Activated CD4-positive, alpha-beta T cell treated with anti-CD3 and anti-CD28 coated beads for 36 hours (primary cell): ENCODE measurements at regions not wholly inside any gene's neighbourhood (a gene's known extent, or its start where the extent isn't known, plus 50 kb on each side); places are given as distances from the start of the nearest gene placed in this dataset.

Experiments used
- ATAC-seq: fragments of 200-7000 bp; cut with Tn5 transposase; one replicate; pipeline ENCODE4 v1.10.0; 2021; ENCODE audit warnings: mild to moderate bottlenecking, moderate library complexity
- CTCF ChIA-PET: fragments of 350-600 bp; sonication (Branson Sonifier 250); formaldehyde crosslinking; loops from one replicate; lab custom pipeline; 2021; ENCODE audit warnings: antibody characterized with exemption; lab: Charles Lee
- POLR2A ChIA-PET: fragments of 350-600 bp; sonication (Branson Sonifier 250); formaldehyde crosslinking; loops from one replicate; lab custom pipeline; 2021; ENCODE audit warnings: antibody characterized with exemption, inconsistent platforms; lab: Charles Lee
- DNase-seq: peaks from one replicate; pipeline ENCODE4 v3.0.0-alpha.2; 2020
- H3K27ac Mint-ChIP-seq: one replicate; pipeline ENCODE4 v1.8.0; 2021; ENCODE audit warnings: mixed read lengths
- H3K27me3 Mint-ChIP-seq: one replicate; pipeline ENCODE4 v1.8.0; 2021; ENCODE audit warnings: mixed read lengths
- H3K36me3 Mint-ChIP-seq: one replicate; pipeline ENCODE4 v1.8.0; 2021; ENCODE audit warnings: low read depth, mixed read lengths
- H3K4me1 Mint-ChIP-seq: one replicate; pipeline ENCODE4 v1.8.0; 2021; ENCODE audit warnings: mixed read lengths
- H3K4me3 Mint-ChIP-seq: one replicate; pipeline ENCODE4 v1.8.0; 2021; ENCODE audit warnings: mild to moderate bottlenecking, moderate library complexity, mixed read lengths
- H3K9me3 Mint-ChIP-seq: one replicate; pipeline ENCODE4 v1.8.0; 2021; ENCODE audit warnings: low read depth, mixed read lengths
- intact Hi-C, 2 experiments: fragments of 100-400 bp; cut with DNase I in 1 of 2; cut with micrococcal nuclease in 1 of 2; formaldehyde crosslinking; loops; one replicate each; pipeline versions ENCODE4 v1.14.2 to v1.15.1; 2022 to 2024; cut with DNase I, micrococcal nuclease

- Mint-ChIP-seq H3K27me3 (no peaks in the 10 kb centered on the region), H3K9me3 (no peaks in the 10 kb centered on the region), H3K4me1 (no peaks in the 10 kb centered on the region), H3K27ac (no peak overlapping the region), H3K4me3 (no peak overlapping the region), H3K36me3 (no peaks in the 10 kb centered on the region)
- DNase-seq, result no peak
- ChIA-PET POLR2A (no interaction called here), CTCF (interaction anchor here (1.1 to 1.4 kb wide), 2 partner anchors 13 to 19 kb away, joined by 3 to 4 read pairs; no protein-coding TSS in a partner anchor)
- ATAC-seq, result no peak
- intact Hi-C loops, result no loop called here
Measured at GRCh38 chr4:136680271-136680670, 852.0 kb downstream of the PCDH18 start.

- Mint-ChIP-seq H3K27me3 (no peaks in the 10 kb centered on the region), H3K9me3 (no peaks in the 10 kb centered on the region), H3K4me3 (no peak overlapping the region), H3K36me3 (no peaks in the 10 kb centered on the region), H3K4me1 (no peaks in the 10 kb centered on the region), H3K27ac (no peak overlapping the region)
- intact Hi-C loops, result no loop called here
- DNase-seq, result no peak
- ATAC-seq, result no peak
- CTCF ChIA-PET, result no interaction called here
- POLR2A ChIA-PET, result no interaction called here
Measured at GRCh38 chr4:136670265-136670664, 862.0 kb downstream of the PCDH18 start.

GRCh38 chr4:136664988-136665387 lies 867.3 kb downstream of the PCDH18 start:
- CTCF ChIA-PET, result no interaction called here
- no peaks in the 10 kb centered on the region for H3K9me3 Mint-ChIP-seq
- H3K4me3 Mint-ChIP-seq, result no peak overlapping the region
- no peaks in the 10 kb centered on the region for H3K27me3 Mint-ChIP-seq
- DNase-seq, result no peak
- no peaks in the 10 kb centered on the region for H3K4me1 Mint-ChIP-seq
- H3K36me3 Mint-ChIP-seq, result no peaks in the 10 kb centered on the region
- intact Hi-C loops, result no loop called here
- H3K27ac Mint-ChIP-seq, result no peak overlapping the region
- no peak for ATAC-seq
- POLR2A ChIA-PET, result no interaction called here

GRCh38 chr4:136662539-136662938 lies 869.8 kb downstream of the PCDH18 start:
- Mint-ChIP-seq H3K36me3 (no peaks in the 10 kb centered on the region), H3K4me3 (no peak overlapping the region), H3K4me1 (no peaks in the 10 kb centered on the region), H3K27ac (no peak overlapping the region), H3K9me3 (no peaks in the 10 kb centered on the region), H3K27me3 (no peaks in the 10 kb centered on the region)
- intact Hi-C loops, result no loop called here
- ATAC-seq, result no peak
- ChIA-PET CTCF (no interaction called here), POLR2A (no interaction called here)
- no peak for DNase-seq

- no peak for ATAC-seq
- no peaks in the 10 kb centered on the region for H3K36me3 Mint-ChIP-seq
- intact Hi-C loops, result no loop called here
- ChIA-PET CTCF (no interaction called here), POLR2A (no interaction called here)
- DNase-seq, result no peak
- no peaks in the 10 kb centered on the region for H3K9me3 Mint-ChIP-seq
- no peaks in the 10 kb centered on the region for H3K27me3 Mint-ChIP-seq
- no peak overlapping the region for H3K27ac Mint-ChIP-seq
- no peaks in the 10 kb centered on the region for H3K4me1 Mint-ChIP-seq
- H3K4me3 Mint-ChIP-seq, result no peak overlapping the region
Measured at GRCh38 chr4:136653640-136654406, 878.5 kb downstream of the PCDH18 start.

GRCh38 chr4:136651932-136652331 lies 880.4 kb downstream of the PCDH18 start:
- CTCF ChIA-PET, result no interaction called here
- H3K27ac Mint-ChIP-seq, result no peak overlapping the region
- H3K36me3 Mint-ChIP-seq, result no peaks in the 10 kb centered on the region
- POLR2A ChIA-PET, result no interaction called here
- H3K4me1 Mint-ChIP-seq, result no peaks in the 10 kb centered on the region
- DNase-seq, result no peak
- no peaks in the 10 kb centered on the region for H3K27me3 Mint-ChIP-seq
- intact Hi-C loops, result no loop called here
- H3K4me3 Mint-ChIP-seq, result no peak overlapping the region
- ATAC-seq, result no peak
- no peaks in the 10 kb centered on the region for H3K9me3 Mint-ChIP-seq

- POLR2A ChIA-PET, result no interaction called here
- DNase-seq, result no peak
- Mint-ChIP-seq H3K4me3 (no peak overlapping the region), H3K27me3 (no peaks in the 10 kb centered on the region), H3K36me3 (no peaks in the 10 kb centered on the region), H3K9me3 (no peaks in the 10 kb centered on the region), H3K4me1 (no peaks in the 10 kb centered on the region), H3K27ac (no peak overlapping the region)
- CTCF ChIA-PET, result no interaction called here
- intact Hi-C loops, result no loop called here
- no peak for ATAC-seq
Measured at GRCh38 chr4:136651278-136651667, 881.0 kb downstream of the PCDH18 start.

GRCh38 chr4:136650541-136651277 lies 881.6 kb downstream of the PCDH18 start:
- Mint-ChIP-seq H3K9me3 (no peaks in the 10 kb centered on the region), H3K27ac (no peak overlapping the region), H3K4me1 (no peaks in the 10 kb centered on the region), H3K4me3 (no peak overlapping the region), H3K36me3 (no peaks in the 10 kb centered on the region), H3K27me3 (no peaks in the 10 kb centered on the region)
- ChIA-PET CTCF (no interaction called here), POLR2A (no interaction called here)
- intact Hi-C loops, result no loop called here
- ATAC-seq (no peak), DNase-seq (no peak)

- POLR2A ChIA-PET, result no interaction called here
- CTCF ChIA-PET, result no interaction called here
- Mint-ChIP-seq H3K9me3 (no peaks in the 10 kb centered on the region), H3K4me1 (no peaks in the 10 kb centered on the region), H3K4me3 (no peak overlapping the region), H3K27me3 (no peaks in the 10 kb centered on the region), H3K27ac (no peak overlapping the region), H3K36me3 (no peaks in the 10 kb centered on the region)
- ATAC-seq (no peak), DNase-seq (no peak)
- intact Hi-C loops, result no loop called here
Measured at GRCh38 chr4:136644279-136644678, 888.0 kb downstream of the PCDH18 start.

GRCh38 chr4:136643416-136643815 lies 888.9 kb downstream of the PCDH18 start:
- Mint-ChIP-seq H3K27ac (no peak overlapping the region), H3K4me1 (no peaks in the 10 kb centered on the region), H3K27me3 (no peaks in the 10 kb centered on the region), H3K9me3 (no peaks in the 10 kb centered on the region), H3K4me3 (no peak overlapping the region), H3K36me3 (no peaks in the 10 kb centered on the region)
- ChIA-PET CTCF (no interaction called here), POLR2A (no interaction called here)
- intact Hi-C loops, result no loop called here
- ATAC-seq (no peak), DNase-seq (no peak)

GRCh38 chr4:136637071-136637777 lies 895.1 kb downstream of the PCDH18 start:
- no peaks in the 10 kb centered on the region for H3K4me1 Mint-ChIP-seq
- DNase-seq, result peak; percentile 6
- H3K36me3 Mint-ChIP-seq, result no peaks in the 10 kb centered on the region
- POLR2A ChIA-PET, result no interaction called here
- H3K9me3 Mint-ChIP-seq, result no peaks in the 10 kb centered on the region
- H3K4me3 Mint-ChIP-seq, result no peak overlapping the region
- no peaks in the 10 kb centered on the region for H3K27me3 Mint-ChIP-seq
- CTCF ChIA-PET, result no interaction called here
- intact Hi-C loops, result no loop called here
- H3K27ac Mint-ChIP-seq, result no peak overlapping the region
- no peak for ATAC-seq

GRCh38 chr4:136636155-136636554 lies 896.1 kb downstream of the PCDH18 start:
- ChIA-PET POLR2A (no interaction called here), CTCF (no interaction called here)
- Mint-ChIP-seq H3K9me3 (no peaks in the 10 kb centered on the region), H3K27ac (no peak overlapping the region), H3K4me3 (no peak overlapping the region), H3K4me1 (no peaks in the 10 kb centered on the region), H3K36me3 (no peaks in the 10 kb centered on the region), H3K27me3 (no peaks in the 10 kb centered on the region)
- intact Hi-C loops, result no loop called here
- DNase-seq (no peak), ATAC-seq (no peak)
